ENCODE measurements at regions not wholly inside any gene's neighbourhood (a gene's known extent, or its start where the extent isn't known, plus 50 kb on each side); places are given as distances from the start of the nearest gene placed in this dataset.

DNA sequence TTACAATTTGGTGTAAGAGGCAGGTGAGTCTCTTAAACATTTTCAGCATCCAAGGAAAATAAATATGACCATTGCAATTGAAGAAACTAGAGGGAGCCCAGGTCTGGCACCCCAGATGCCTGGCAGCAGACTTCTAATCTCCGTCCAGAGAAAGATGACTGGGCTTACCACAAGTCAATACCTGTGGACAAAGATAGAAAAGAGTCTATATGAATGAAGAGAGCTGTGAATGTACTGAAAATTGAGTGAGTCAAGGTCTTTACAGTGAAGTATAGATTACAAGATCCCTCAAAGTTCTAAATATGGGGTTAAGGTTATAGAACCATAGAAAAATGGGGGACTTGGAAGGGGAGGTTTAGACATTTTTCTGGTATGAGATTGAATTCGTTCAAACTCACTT lies 827.4 kb upstream of the NR2F2 start:
- DNase-seq (ENCODE audit: insufficient read length, low spot score) (no peak), FAIRE-seq (no peak)

DNA sequence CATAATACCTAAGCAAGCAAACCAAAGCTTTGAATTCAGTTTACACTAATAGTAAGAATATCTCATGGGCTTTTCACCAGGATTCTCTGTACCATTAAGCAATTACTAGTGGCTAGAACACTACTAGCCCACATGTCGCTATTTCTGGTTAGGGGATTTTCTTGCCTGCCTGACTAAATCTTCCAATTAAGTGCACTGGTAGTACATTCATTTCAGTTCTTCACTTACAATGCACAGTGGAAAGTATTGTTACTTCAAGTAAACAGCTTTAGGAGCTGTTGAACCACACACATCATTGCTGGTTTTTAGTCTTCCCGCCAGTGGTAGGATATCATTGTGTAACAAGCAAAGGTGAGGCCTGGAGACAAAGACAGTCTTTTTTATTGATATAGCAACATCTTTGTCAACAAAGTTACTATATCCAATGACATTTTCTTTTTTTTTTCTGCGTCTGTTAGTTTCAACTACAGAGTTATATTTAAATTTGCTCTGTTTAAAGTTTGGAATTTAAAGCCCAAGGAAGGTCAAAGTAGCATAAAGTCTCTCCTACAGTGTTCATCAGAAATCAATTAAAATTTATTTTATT lies 826.8 kb upstream of the NR2F2 start:
- FAIRE-seq (no peak), DNase-seq (ENCODE audit: insufficient read length, low spot score) (no peak)

DNA sequence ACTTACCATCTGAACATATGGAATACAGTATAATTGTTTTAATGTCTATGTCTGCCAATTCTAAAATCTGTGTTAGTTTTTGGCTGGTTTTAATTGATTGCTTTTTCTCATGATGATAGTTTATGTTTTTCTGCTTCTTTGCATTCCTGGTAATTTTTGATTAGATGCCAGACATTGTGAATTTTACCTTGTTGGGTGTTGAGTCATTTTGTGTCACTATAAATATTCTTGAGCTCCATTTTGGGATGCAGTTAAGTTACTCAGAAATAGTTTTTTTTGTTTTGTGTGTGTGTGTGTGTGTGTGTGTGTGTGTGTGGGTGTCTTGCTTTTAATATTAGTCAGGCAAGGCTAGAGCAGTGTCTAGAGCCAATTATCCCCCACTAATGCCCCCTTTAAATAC lies 818.8 kb upstream of the NR2F2 start:
- FAIRE-seq (no peak), DNase-seq (ENCODE audit: insufficient read length, low spot score) (no peak)

DNA sequence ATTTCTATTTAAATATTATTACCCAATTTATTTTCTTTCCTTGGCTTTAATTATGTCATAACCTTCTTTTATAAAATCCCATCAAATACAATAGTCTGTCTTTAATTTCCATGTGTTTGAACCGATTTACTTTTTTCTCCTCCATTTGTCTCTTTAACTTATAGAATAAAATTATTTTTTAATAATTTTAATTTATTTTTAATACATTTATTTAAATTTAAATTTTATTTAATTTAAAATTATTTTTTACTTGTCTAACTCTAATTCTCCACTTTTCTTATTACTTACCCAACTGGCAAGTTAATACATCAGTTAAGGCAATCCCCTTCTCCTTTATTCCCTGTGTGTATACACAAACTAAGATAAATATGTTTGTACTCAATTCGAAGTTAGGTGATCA lies 817.6 kb upstream of the NR2F2 start:
- FAIRE-seq (no peak), DNase-seq (ENCODE audit: insufficient read length, low spot score) (no peak)

DNA sequence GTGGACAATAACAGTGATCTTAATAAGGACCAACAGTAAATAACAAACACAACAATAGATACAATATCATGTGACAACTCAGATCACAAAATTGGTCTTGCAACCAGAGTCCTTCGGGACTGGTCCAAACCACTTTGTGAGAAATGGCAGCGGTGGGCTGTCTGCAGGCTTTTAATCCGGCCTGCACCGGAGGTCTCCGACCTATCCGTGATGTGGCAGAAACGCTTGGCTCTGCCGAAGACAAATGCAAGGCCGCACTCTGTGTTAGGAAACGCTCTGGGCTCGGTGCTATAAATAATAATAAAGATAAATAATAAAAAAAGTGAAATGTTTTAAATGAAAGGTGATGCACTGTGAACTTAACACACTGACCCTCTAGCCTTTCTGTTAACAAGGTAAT lies 810.6 kb upstream of the NR2F2 start:
- no peak for FAIRE-seq
- no peak for DNase-seq (ENCODE audit: insufficient read length, low spot score)

DNA sequence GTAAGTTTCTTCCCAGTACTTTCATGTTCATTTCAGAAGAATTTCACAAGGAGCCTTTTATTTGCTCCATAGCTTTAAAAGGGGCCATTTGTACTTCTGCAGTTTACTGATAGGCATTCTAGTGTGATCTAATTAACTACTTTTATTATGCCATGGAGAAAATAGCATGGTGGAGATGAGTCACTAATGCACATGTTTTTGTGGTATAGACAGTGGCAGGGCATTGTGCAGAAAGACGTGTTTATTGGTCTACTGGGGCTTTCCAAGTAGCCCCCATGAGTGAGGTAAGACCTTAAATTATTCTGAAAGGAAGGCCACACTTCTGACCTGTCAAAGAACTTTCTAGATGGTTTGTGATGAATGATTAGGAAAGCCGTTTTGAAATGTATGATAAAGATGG lies 810.0 kb upstream of the NR2F2 start:
- DNase-seq (ENCODE audit: insufficient read length, low spot score) (no peak), FAIRE-seq (no peak)

DNA sequence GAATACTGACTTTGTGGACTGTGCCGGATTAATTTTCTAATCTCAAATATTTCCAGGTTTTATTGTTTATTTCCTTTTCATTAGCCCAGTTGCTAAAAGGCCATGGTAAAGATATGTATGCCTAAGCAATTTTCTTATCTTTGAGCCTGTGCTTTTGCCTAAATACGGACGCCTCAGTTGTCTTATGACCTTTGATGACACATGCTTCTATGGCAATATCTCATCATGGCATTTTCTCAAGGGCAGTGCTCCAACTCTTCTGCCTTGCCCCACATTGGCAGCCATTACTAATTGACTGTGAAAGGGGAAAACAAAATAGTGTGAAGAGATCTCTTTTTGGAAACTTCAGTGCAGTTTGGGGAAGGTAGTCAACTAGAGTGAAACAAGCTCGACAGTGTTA lies 809.6 kb upstream of the NR2F2 start:
- DNase-seq (ENCODE audit: insufficient read length, low spot score): no peak
- no peak for FAIRE-seq

DNA sequence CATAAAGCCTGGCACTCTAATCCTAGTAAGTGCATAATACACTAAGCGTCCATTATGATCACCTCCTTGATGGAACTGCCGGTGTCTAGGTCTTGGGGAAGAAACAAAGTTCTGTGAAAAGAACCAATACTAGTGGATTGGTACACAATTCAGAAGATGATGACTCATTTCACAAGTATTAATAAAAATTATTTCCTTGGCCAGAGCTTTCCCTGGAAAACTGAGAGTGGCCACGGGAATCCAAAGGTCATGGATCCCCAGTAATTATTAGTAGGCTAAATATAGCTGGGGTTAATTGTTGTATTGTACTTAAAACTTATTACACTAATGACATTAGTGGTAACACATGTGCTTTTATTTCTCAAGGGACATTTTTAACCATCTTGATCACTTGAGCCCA lies 808.0 kb upstream of the NR2F2 start:
- FAIRE-seq: no peak

DNA sequence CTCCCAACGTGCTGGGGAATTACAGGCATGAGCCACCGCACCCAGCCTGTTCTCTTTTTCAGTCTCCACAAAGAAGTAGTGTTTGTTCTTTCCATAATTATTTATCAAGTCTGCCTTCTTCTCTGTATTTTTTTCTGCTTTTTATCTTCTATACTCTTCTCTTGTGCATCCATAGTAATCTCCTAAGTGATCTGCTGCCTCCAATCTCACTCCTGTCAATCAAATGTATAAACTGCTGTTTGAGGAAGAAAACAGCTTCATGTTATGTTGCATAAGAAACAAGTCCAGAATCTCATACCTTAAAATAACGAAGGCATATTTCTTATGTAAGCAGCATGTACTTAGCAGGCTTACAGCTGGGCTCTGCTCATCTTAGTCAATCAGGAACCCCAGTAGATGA lies 801.6 kb upstream of the NR2F2 start:
- FAIRE-seq (no peak), DNase-seq (ENCODE audit: insufficient read length, low spot score) (no peak)

More for the DNA sequence above, 808.0 kb upstream of the NR2F2 start:
- no peak for DNase-seq (ENCODE audit: insufficient read length, low spot score)

DNA sequence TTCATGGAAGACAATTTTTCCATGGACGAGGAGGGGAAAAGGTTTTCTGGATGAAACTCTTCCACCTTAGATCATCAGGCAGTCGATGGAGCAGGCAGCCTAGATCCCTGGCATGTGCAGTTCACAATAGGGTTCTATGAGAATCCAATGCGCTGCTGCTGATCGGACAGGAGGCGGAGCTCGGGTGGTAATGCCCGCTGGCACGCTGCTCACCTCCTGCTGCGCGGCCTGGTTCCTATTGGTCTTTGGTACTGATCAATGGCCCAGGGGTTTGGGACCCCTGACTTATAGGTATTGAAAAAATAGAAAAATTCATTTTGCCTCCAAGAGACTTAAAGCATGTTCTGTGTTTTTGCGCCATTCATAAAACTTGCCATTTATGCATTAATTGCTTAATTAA lies 793.9 kb upstream of the NR2F2 start:
- no peak for FAIRE-seq
- DNase-seq (ENCODE audit: insufficient read length, low spot score): no peak

DNA sequence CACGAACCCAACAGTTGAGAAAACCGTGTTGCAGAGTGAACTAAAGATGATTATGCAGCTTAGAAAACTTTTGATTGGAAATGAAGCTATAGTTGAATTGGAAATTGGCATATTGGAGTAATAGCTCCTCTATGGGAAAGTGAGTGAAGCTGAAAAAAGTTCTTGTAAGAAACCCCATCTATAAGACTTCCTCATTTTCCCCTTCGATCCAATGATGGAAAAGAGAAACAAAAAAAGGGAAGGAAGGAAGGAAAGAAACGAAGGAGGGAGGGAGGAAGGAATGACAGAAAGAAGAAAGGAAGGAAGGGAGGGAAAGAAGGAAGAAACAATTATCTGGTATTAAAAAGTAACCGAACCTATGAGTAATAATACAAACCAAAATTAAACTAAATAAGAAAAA lies 791.8 kb upstream of the NR2F2 start:
- FAIRE-seq: no peak

DNA sequence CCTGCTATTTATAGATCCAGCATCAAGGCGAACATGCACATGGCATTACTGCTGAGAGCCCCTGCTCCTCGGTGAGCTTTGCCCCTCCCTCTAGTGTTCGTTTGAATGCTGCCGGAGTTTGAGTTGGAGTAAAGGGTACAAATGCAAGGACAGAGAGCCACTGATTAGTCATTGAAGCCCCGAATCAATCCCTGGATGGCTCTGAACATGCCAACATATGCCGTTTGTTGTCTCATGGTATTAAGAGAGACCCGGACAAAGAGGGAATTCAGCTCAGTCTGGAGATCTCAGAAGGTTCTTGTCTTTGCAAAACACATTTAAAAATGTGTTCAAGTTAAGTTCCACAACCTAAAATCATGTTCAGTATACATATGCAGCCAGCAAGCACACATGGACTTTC lies 789.2 kb upstream of the NR2F2 start:
- no peak for DNase-seq (ENCODE audit: insufficient read length, low spot score)
- FAIRE-seq: no peak

More for the DNA sequence above, 791.8 kb upstream of the NR2F2 start:
- no peak for DNase-seq (ENCODE audit: insufficient read length, low spot score)

DNA sequence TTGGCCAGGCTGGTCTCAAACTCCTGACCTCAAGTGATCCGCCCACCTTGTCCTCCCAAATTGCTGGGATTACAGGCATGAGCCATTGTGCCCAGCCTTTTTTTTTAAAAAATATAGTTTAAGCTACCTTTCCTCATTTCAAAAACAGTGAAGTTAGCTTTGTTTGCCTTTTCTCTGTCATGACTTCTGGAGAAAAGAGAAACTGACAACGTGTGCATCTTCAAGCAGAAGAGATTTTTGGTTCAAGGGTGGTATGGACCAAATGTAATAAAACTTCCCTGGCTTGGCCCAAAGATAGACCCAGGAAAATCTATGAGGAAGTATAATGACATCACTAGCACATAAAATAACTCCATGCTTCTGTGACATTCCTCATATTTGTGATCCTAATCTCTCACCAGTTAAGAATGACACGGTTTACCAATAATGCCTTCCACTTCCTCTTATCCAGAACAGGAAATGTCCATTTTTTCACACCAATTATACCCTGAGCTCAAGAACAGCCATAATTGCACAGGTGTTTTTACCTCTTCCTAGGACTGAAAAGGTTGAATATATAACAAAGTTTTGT lies 781.2 kb upstream of the NR2F2 start:
- FAIRE-seq (no peak), DNase-seq (ENCODE audit: insufficient read length, low spot score) (no peak)

DNA sequence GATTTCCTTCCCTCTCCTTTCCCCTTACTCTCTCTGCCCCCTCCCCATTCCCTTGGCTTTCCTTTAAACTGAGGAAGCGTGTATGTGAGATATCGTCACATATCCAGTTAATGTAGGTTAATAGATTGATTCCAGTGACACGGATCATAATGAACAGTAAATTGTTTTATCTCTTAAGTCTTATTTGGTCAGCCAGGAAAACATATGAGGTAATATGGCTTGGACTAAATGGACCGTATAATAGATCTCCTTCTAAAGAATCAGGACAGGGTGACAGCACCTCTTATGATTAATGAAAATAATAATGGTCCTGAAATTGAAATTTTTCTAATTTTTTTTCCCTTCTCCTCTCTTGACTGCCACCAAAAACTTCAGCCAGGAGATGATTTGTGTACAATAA lies 779.8 kb upstream of the NR2F2 start:
- DNase-seq (ENCODE audit: insufficient read length, low spot score) (no peak), FAIRE-seq (no peak)

DNA sequence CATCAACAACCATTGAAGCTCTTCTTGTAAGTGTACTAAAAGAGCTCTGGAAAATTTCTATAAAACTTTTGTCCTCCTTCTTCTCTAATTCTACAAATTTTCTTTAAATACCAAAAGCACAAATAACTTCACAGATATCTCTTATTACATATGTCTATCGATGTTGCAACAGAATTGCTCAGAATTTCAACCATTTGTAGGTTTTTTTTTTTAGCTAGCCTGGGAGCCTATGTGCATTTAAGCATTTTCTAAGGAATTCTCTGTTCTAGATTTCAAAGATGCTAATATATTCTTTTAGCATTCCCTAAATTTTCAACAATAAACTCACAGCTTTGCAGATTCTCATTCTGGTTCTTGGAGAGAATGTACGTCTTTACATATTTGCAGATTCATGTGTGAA lies 774.3 kb upstream of the NR2F2 start:
- FAIRE-seq (no peak), DNase-seq (ENCODE audit: insufficient read length, low spot score) (no peak)

DNA sequence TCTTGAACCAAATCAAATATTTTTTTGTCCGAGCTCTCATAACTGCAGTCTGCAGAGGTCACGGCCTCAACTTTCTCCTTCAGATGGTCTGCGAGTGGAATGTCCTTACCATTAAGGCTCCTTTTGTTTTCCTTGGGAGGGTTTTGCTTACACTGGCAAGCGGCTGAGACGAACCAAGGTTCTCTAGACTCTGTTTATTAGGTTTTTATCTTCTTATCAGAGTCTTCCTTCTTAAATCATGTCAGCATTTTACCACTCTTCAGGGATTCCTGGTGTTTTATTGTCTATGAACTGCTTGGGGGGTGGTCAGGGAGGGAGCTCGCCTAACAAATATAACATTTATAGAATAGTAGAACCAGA lies 773.7 kb upstream of the NR2F2 start:
- no peak for FAIRE-seq

DNA sequence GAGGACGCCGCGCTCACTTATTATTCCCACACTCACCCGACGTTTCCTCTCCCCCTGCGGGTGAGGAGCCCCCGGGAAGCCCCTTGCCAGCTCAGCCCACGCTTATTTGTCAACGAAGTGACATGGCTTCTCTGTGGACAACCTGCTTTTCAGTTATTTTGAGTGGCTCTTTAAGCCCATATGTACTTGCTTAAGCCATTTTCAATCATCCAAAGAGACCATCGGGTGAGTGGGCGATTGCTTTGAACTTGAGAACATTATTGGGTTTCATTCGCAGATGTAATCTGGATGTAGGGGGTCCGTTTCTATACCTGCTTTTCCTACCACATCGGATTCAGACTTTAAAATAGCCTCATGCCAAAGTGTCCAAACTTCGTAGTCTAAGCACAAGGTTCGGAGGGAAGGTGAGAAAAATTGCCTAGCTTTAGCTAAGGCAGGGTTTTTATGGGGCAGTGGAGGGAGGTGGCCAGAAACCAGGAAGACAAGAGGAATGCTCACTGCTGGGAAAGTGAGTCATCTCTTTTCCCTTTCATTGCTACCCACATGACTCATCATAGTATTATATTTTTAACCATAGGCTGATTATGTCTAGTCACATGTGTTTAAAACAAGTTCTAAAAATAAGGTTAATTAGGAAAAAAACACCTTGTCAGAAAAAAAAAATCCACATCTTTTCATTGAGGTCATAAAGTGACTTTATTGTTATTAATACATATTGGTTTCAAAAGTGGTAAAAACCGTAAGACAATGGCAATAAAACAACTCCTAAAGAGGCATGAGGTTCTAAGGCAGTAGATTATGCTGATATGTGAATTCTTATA lies 773.1 kb upstream of the NR2F2 start:
- DNase-seq (ENCODE audit: insufficient read length, low spot score) (no peak), FAIRE-seq (no peak)

More for the DNA sequence above, 773.7 kb upstream of the NR2F2 start:
- DNase-seq (ENCODE audit: insufficient read length, low spot score): no peak

DNA sequence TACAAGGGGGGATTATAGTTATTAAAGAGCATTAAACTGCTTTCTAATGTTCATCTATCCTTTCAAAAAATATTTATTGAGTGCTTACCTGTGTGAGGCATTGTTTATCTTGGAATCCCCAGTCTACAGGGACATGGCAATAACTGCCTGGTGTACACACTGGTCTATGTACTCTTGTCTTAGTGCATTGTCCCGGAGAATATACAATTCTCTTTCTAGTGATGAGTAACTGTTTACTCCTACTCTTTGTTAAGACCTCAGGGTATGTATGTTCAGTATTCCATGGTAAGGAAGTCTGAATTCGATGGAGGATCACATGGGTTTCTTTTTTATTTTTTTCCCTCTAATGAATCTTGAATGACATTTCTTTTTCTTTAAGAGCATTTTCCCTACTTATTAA lies 772.4 kb upstream of the NR2F2 start:
- no peak for DNase-seq (ENCODE audit: insufficient read length, low spot score)

DNA sequence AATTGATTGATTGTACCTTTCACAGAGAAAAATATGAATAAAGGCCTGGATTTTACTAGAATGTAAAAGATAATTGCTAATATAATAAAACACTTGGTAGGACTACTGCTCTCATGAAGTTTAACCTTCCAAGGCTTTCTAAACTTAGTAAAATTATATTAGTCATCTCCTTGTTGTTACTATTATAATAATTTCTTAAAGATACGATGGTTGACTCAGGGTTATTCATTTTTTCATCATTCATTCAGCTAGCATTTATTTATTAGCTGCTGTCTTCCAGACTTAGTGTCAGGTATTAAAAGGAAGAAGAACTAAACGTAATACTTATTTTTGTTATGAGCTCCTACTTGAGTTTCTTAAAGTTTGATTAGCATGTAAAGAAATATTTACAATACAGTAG lies 771.6 kb upstream of the NR2F2 start:
- no peak for DNase-seq (ENCODE audit: insufficient read length, low spot score)
- FAIRE-seq: no peak

More for the DNA sequence above, 772.4 kb upstream of the NR2F2 start:
- no peak for FAIRE-seq

DNA sequence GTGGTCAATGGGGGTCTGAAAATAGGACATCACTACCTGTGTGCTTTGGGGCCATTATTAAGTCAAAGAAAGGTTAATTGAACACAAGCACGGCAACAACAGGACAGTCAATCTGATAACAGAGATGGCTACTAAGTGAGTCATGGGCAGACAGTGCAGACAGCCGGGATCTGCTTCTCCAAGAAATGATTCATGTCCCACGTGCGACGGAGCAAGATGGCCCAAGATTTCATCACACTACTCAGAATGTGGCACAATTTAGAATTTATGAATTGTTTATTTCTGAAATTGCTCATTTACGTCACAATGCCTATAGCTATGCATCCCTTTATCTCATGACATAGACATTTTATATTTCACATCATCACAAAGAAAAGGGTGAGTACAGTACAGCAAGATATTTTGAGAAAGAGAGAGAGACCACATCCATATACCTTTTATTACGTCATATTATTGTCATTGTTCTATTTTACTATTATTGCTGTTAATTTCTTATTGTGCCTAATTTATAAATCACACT lies 770.6 kb upstream of the NR2F2 start:
- FAIRE-seq (no peak), DNase-seq (ENCODE audit: insufficient read length, low spot score) (no peak)

DNA sequence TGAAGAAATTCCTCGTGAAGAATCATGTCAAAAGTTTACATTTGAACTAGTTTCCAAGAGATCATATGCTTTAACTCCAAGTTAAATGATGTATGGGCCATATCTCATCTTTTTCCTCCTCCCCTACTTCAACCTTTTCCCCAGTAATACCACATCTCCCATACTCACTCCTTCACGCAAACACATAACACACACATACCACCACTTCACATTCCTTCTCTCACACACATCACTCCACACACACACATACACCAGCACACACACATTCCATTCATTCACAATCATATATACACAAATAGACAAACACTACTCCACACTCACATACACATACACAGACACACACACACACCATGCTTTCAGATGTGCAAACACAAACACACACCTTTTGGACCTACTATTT lies 769.0 kb upstream of the NR2F2 start:
- DNase-seq (ENCODE audit: insufficient read length, low spot score): no peak
- no peak for FAIRE-seq

DNA sequence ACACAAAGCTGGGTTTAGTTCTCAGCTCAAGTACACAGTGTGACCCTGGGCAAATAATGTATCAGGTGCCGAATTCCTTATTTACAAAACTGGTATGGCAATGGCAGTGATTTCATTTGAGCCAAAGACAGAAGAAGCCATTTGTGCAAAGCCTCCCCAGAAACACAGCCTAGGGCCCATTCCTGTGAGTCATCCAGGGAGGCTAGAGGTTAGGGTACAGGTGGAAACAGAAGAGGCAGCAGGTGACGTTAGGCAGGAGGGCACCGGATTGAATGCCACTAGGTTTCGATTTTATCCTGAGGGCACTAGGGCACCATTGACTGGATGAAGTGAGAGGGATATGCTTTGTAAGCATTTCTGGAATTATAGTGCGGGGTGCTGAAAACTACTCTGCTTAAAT lies 766.9 kb upstream of the NR2F2 start:
- no peak for DNase-seq (ENCODE audit: insufficient read length, low spot score)
- FAIRE-seq: no peak
